HEK293 (cell line): ENCODE measurements at regions not wholly inside any gene's neighbourhood (a gene's known extent, or its start where the extent isn't known, plus 50 kb on each side); places are given as distances from the start of the nearest gene placed in this dataset.

Experiments
- GFI1B ChIP-seq: fragments of 450-650 bp; formaldehyde crosslinking; IDR thresholded peaks from 2 replicates; pipeline ENCODE4 v1.5.1; 2016; ENCODE audit warnings: missing biosample characterization, missing genetic modification characterization
- MYNN ChIP-seq: fragments of 450-650 bp; formaldehyde crosslinking; IDR thresholded peaks from 2 replicates; pipeline ENCODE4 v1.5.1; 2016; ENCODE audit warnings: missing biosample characterization, missing genetic modification characterization, borderline replicate concordance
- ZBTB1 ChIP-seq: fragments of 450-650 bp; formaldehyde crosslinking; IDR thresholded peaks from 2 replicates; pipeline ENCODE4 v1.5.1; 2016; ENCODE audit warnings: missing biosample characterization, missing genetic modification characterization
- ZBTB20 ChIP-seq: fragments of 450-650 bp; formaldehyde crosslinking; IDR thresholded peaks from 2 replicates; pipeline ENCODE4 v1.5.1; 2016; ENCODE audit warnings: missing biosample characterization, missing genetic modification characterization
- ZNF24 ChIP-seq: fragments of 450-650 bp; formaldehyde crosslinking; IDR thresholded peaks from 2 replicates; pipeline ENCODE4 v1.5.1; 2016; ENCODE audit warnings: missing biosample characterization, missing genetic modification characterization
- ZNF555 ChIP-seq: fragments of 450-650 bp; formaldehyde crosslinking; conservative IDR thresholded peaks from 2 replicates; pipeline ENCODE4 v1.5.1; 2017; ENCODE audit warnings: missing biosample characterization, mild to moderate bottlenecking, missing genetic modification characterization, inconsistent platforms
- ZNF768 ChIP-seq: fragments of 450-650 bp; formaldehyde crosslinking; IDR thresholded peaks from 2 replicates; pipeline ENCODE4 v1.5.1; 2018; ENCODE audit warnings: missing biosample characterization, mild to moderate bottlenecking, missing genetic modification characterization
- ZXDB ChIP-seq: fragments of 450-650 bp; formaldehyde crosslinking; IDR thresholded peaks from 2 replicates; pipeline ENCODE4 v1.5.1; 2016; ENCODE audit warnings: missing biosample characterization, missing genetic modification characterization
- TF ChIP-seq, protein P1 (sequence below): fragments of 450-650 bp; formaldehyde crosslinking; IDR thresholded peaks from 2 replicates; pipeline ENCODE4 v1.5.1; 2016; ENCODE audit warnings: missing biosample characterization, missing genetic modification characterization
- TF ChIP-seq, protein P2 (sequence below): fragments of 450-650 bp; formaldehyde crosslinking; IDR thresholded peaks from 2 replicates; pipeline ENCODE4 v1.5.1; 2016; ENCODE audit warnings: missing biosample characterization, missing genetic modification characterization
- TF ChIP-seq, protein P3 (sequence below): fragments of 450-650 bp; formaldehyde crosslinking; IDR thresholded peaks from 2 replicates; pipeline ENCODE4 v1.5.1; 2016; ENCODE audit warnings: missing biosample characterization, missing genetic modification characterization
- TF ChIP-seq, protein P4 (sequence below): fragments of 450-650 bp; IDR thresholded peaks from 2 replicates; pipeline ENCODE4 v1.5.1; 2018; ENCODE audit warnings: missing biosample characterization, mild to moderate bottlenecking, missing genetic modification characterization

DNA sequence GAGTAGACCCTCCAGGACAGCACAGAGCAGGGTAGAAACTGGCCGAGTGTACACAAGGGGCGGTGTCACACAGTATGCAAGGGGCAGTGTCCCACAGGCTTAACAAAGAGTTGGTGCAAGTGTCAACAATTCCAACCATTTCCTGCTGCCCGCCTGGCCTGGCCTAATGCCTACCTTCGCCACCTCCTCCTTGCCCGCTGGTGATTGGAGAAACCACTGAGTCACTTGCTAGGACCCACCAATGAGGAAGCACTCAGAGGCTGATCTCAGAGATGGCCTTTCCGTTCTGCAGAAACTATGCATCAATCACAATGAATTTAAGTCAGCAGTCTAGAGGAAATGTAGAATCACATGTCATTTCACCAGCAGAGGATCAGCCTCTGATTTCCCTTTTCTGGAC lies 263.3 kb upstream of the PKDCC start:
- TF ChIP-seq, protein P1, sequence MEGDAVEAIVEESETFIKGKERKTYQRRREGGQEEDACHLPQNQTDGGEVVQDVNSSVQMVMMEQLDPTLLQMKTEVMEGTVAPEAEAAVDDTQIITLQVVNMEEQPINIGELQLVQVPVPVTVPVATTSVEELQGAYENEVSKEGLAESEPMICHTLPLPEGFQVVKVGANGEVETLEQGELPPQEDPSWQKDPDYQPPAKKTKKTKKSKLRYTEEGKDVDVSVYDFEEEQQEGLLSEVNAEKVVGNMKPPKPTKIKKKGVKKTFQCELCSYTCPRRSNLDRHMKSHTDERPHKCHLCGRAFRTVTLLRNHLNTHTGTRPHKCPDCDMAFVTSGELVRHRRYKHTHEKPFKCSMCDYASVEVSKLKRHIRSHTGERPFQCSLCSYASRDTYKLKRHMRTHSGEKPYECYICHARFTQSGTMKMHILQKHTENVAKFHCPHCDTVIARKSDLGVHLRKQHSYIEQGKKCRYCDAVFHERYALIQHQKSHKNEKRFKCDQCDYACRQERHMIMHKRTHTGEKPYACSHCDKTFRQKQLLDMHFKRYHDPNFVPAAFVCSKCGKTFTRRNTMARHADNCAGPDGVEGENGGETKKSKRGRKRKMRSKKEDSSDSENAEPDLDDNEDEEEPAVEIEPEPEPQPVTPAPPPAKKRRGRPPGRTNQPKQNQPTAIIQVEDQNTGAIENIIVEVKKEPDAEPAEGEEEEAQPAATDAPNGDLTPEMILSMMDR = no peak
- TF ChIP-seq, protein P2, sequence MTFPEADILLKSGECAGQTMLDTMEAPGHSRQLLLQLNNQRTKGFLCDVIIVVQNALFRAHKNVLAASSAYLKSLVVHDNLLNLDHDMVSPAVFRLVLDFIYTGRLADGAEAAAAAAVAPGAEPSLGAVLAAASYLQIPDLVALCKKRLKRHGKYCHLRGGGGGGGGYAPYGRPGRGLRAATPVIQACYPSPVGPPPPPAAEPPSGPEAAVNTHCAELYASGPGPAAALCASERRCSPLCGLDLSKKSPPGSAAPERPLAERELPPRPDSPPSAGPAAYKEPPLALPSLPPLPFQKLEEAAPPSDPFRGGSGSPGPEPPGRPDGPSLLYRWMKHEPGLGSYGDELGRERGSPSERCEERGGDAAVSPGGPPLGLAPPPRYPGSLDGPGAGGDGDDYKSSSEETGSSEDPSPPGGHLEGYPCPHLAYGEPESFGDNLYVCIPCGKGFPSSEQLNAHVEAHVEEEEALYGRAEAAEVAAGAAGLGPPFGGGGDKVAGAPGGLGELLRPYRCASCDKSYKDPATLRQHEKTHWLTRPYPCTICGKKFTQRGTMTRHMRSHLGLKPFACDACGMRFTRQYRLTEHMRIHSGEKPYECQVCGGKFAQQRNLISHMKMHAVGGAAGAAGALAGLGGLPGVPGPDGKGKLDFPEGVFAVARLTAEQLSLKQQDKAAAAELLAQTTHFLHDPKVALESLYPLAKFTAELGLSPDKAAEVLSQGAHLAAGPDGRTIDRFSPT = no peak
- no peak for TF ChIP-seq ZNF24
- TF ChIP-seq ZBTB20 (tag by site-specific recombination) = no peak
- no peak for TF ChIP-seq GFI1B (tag by site-specific recombination)
- TF ChIP-seq ZNF555 (tag by site-specific recombination) = no peak
- no peak for TF ChIP-seq MYNN (tag by site-specific recombination)
- TF ChIP-seq, protein P3, sequence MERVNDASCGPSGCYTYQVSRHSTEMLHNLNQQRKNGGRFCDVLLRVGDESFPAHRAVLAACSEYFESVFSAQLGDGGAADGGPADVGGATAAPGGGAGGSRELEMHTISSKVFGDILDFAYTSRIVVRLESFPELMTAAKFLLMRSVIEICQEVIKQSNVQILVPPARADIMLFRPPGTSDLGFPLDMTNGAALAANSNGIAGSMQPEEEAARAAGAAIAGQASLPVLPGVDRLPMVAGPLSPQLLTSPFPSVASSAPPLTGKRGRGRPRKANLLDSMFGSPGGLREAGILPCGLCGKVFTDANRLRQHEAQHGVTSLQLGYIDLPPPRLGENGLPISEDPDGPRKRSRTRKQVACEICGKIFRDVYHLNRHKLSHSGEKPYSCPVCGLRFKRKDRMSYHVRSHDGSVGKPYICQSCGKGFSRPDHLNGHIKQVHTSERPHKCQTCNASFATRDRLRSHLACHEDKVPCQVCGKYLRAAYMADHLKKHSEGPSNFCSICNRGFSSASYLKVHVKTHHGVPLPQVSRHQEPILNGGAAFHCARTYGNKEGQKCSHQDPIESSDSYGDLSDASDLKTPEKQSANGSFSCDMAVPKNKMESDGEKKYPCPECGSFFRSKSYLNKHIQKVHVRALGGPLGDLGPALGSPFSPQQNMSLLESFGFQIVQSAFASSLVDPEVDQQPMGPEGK = no peak
- no peak for TF ChIP-seq ZNF768 (tag by site-specific recombination)
- TF ChIP-seq, protein P4, sequence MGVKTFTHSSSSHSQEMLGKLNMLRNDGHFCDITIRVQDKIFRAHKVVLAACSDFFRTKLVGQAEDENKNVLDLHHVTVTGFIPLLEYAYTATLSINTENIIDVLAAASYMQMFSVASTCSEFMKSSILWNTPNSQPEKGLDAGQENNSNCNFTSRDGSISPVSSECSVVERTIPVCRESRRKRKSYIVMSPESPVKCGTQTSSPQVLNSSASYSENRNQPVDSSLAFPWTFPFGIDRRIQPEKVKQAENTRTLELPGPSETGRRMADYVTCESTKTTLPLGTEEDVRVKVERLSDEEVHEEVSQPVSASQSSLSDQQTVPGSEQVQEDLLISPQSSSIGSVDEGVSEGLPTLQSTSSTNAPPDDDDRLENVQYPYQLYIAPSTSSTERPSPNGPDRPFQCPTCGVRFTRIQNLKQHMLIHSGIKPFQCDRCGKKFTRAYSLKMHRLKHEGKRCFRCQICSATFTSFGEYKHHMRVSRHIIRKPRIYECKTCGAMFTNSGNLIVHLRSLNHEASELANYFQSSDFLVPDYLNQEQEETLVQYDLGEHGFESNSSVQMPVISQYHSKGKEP (tag by site-specific recombination) = no peak
- TF ChIP-seq ZBTB1 (tag by site-specific recombination) = no peak
- no peak for TF ChIP-seq ZXDB (tag by site-specific recombination)
